M059J (cell line): ENCODE measurements at regions not wholly inside any gene's neighbourhood (a gene's known extent, or its start where the extent isn't known, plus 50 kb on each side); places are given as distances from the start of the nearest gene placed in this dataset.
A peak's percentile ranks its signal among the peaks of the same experiment; 100 is the strongest.

Experiments used
- DNase-seq: peaks from one replicate; pipeline ENCODE4 v3.0.0-alpha.2; 2012; ENCODE audit warnings: low read depth

DNA sequence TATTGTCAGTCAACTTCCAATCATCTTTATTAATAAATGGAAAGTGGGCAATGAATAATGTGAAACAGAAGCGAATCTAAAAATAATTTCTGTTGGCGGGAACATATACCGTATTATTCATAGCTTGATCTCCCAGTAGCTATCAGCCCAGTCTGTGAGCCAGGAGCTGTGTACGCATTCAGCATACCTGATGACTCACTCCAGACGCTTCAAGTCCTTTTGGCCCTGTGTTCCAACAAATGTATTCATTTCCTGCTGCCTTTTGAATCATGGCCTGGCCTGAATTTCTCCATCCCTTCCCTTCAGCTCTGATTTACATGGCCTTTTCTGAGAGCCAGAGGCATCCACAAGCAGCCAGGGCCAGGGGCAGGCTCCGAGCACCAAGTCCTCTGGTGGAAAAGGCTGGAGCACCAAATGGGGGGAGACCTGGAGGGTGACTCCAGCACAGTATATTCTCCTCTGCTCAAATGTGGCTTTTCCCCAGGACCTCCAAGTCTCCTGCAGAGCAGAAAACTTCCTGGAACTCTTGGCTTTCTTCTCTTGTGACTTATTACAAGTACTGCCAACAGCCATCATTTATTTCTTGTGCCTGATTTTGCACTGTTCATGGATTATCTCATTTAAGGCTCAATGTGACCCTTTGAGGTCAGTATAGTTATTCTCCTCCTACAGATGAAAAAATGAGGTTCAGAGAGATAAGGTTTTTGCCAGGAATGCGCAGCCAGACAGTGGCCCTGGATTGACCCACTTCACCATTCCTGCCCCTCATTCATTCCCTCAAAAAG is 108.7 kb downstream of the EN1 start:
- DNase-seq = peak; percentile 93

DNA sequence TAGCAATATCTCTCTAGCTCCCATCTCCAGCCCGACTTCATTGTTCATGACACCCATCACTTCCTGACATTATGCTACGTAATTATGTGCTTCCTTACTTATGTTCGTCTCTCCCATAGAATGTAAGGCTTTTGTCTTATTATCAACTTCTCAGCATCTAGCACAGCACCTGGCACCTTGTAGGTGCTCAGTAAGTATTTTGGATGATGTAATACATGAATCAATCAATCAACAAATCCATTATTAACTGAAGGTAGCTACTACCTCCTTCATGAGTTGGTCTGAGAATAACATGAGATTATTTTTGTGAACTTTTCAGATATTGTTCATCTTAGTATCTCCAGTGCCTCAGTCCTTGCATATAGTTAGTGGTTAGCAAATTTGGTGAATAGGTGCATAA is 109.3 kb downstream of the EN1 start:
- no peak for DNase-seq

DNA sequence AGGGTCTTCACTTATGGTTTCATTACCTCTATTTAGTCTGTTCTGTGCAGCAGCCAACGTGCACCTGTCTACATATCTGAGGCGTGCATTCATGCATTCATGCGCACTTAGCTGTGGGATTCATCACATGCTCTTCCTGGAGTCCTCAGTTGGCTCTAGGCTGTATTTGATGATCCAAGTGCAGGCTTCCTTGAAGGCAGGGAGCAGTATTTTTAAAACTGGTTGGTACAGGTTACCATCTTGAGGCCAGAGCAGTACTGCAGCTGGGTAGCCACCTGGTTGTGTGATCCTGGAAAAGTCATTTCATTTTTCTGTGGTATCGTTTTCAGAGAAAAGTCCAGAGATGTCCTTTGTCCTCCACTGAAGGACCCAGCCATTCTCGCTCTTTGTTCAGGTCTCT is 109.8 kb downstream of the EN1 start:
- no peak for DNase-seq

DNA sequence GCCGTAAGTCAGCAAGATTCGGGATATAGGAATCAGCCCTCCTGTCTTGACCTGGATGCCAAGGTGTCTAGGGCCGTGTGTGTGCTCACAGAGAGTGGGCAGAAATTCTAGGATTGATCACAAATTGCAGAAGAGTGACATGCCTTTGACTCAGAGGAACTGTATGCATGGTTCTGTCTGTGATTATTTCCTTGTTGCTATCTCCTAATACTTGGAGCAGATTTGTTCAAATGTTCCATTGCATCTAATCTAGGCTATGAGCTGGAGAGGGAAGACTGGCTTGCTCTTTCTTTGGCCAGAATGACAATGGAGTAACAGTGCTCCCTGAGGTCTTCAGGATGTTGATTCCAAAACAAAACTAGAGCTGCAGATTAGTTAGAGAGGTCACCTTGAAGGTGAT is 115.0 kb downstream of the EN1 start:
- DNase-seq = no peak

DNA sequence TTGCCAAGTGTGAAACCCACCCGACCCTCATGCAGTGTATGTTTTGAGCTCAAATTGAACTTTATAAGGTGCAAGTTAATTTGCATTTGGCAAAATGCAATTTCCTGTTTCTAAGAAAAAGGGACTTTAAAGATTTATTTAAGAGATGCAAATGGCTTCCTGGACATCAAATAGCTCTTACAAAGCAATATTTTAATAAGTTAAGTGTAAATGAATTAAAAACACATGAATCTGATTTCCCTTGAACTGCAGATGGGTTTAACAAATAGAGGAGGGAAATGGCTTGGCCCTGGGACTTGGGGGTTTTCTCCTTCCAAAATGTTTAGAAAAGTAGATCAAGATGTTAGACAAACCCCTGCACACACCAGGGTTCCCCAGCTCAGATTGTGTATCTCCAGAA is 116.0 kb downstream of the EN1 start:
- no peak for DNase-seq

DNA sequence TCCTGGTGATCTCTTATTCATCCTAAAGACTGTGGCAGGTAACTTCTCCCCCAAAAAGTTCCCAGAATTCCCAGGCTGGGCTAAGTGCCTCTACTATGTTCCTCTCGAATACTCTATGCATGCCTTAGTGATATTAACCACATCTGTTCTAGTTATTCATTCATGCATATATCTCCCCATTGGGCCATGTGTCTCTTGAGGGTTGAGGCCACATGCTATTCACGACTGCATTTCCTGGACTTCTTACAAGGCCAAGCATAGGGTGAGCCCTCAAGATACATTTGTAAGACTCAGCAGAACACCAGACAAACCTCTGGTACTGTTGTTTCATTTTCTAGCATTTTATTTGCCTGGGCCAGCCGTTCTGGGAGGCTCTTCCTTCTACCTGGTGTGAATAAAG is 117.0 kb downstream of the EN1 start:
- no peak for DNase-seq

DNA sequence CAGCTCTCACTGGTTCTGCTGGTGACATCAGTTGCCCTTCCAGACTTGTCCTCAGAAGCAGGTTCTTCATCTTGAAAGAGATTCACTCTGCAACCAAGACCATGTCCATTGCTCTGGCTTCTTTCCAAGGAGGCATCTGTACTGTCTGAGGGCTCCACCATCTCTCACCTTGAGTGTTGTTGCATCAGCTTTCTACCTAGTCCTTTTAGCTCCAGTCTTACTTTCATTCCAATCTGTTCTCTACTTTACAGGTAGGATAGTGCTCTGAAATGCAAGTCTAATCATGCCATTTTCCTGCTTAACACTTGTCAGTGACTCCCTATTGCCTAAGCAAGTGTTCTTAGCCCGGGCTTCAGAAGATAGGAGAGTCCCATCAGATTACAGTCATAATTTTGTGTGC is 117.7 kb downstream of the EN1 start:
- no peak for DNase-seq

DNA sequence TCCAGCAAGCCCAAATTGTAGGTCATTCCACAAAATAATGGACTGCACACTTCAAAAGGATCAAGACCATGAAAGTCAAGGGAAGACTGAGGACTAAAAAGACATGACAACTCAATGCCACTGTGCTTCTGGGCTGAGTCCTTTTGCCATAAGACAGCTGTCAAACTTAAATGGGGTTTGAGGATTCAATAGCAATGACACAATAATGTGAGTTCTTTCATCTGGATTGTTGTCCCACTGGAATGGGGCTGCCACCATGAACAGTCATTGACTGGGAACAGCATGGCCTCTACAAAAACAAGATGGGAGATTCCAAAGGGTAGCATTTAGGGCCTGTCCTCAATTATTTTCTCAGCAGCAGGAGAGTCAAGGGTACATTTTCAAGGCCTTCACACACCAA is 118.5 kb downstream of the EN1 start:
- no peak for DNase-seq

DNA sequence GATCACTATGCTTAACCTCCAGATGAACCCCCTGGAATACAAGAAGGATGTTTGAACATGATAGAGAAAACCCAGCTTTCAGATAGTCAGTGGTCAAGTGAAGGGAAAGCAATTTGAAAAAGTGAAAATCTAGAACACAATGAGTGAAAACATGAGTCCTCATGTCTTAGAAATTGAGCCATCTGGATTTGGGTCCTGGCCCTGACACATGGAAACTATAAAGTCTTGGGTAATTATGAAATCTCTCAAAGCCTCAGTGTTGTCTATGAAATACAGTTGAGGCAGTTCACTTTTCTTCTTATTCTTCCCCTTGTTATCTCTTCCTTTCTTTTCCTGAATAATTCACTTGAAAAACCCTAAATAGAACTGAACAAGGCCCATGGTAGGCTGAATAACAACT is 120.6 kb downstream of the EN1 start:
- no peak for DNase-seq

DNA sequence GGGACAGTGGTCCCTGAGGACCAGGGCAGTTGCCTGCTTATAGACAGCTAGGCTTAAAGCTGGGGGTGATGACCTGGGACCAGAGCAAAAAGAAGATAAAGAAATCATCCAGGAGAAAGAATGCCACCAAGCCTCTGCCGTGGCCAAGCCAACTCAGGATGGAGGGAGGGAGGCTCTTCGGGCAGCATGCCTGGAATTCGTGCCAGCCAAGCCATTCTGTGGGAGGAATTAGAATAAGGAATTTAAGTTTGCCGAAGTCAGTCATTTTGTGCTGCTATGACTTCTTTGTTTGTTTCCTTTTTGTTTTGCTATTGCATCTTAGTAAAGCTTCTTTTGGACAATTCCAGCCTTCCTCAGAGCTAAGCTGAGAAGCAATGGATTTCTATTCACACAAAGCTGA is 124.1 kb downstream of the EN1 start:
- DNase-seq = peak; percentile 48

DNA sequence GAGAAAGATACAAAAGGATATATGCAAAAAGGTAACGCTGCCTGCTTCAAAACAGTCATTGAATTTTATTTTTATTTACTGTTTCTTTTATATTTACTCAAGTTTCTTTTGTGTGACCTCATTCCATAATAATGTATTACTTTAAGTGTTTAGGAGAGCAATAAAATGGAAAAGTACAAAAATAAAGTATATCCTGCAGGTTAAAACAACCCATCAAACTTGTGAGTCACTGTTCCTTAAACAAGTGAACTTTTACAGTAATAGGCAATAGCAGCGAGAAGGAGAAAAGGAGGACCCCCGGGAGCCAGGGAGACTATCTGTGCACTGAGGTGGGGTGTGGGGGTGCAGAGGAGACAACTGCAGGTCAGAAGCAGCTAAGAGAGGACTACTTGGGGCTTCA is 124.5 kb downstream of the EN1 start:
- DNase-seq = no peak

DNA sequence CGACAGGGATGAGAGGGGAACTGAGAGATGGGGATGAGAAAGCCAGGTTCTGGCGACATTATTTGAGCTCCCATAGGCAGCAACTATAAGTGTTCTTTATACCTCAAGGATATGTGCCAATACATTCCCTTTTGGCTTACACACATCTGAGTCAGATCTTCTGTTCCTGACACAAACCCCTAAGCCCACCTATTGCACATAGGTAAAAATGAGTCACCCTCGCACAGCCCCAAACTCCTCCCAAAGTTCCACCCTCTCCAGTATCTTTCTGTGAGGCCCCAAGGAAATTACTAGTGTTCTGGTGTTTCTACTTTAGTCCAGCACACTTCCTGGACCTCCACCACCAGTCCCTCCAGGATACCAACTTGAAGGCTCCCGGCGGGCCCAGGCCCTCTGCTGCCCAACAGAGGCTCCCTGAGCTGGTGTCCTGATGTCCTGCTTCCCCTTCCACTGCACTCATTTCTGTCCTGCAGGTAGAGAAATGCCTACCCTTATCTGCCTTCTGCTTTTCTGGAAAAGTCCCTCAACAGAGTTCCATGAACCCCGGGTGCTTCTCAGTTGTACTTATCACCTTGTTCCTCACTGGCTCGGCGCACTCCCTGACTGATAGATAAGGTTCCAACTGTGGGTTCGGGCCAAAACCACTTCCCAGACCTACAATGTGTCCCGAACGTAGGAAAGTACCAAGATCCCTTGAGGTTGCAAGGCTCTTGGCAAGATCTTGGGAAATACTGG is 125.5 kb downstream of the EN1 start:
- DNase-seq = no peak

DNA sequence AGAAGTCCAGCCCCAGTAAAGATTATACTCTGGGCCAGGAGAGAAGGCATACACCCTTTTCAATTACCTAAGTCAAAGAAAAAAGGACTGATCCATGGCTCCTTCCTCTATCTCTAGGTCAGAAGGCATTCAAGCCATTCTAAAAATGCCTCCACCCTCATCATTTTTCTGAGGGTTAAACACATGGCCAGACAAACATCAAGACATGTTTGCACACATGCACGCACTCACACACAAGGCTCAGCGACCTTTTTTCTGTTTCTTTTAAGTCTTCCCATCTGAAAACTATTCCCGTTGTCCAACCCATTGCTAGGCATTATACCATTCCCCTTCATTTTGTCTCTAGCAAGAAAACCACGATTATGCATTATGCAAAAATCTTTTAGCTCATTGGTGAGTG is 126.6 kb downstream of the EN1 start:
- no peak for DNase-seq

DNA sequence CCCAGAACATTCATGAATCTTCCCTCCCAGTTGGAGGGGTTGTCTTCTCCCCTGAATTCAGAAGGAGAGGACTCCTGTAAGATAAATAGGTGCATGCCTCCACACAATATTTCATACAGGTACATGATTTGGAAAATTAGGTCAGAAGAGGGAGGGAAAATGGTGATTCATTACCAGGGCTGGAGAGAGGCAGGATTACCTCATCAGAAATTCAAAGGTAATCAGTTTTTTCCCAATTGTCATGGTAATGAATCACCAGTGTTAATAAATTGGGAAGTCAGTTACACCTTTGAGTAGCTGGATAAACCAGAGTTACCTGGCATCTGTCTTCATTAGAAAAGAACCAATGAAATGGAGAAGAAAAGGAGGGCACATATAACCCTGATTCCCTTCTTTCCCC is 128.5 kb downstream of the EN1 start:
- DNase-seq = no peak

DNA sequence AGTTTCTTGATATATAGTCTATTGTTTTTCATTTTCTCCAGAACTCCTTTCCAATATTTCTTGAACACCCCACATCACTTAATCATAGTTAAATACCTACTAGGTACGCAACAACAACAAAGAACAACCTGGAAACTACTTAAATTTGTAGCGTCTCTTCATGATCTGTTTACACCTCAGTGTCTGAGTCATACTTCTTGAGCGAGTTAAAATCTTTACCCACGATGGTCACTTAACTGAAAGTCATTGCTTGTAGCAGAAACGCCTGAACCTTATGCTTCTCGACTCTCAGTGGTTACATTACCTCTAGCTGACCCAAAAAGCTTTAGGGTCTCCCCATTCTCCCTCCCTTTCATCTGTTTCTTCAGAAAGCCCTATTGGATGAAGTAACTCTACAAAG is 131.3 kb downstream of the EN1 start:
- DNase-seq = no peak

DNA sequence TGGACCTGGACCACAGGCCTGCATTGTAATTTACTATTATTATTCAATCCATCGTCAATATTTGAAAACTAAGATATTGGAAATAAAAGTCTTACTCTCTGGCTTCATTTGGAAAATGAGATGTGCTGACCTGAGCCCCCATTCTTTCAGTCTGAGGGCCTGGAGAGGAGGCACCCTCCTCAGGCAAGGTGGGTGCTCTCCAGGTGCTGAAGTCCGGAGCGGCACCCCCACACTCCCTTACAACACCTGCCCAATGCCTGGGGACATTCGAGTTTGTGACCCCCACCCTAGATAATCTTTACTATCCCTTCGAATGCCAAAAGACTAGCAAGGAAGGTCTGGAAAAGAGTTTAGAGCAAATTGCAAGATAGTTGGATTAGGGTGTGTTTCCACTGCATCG is 133.3 kb downstream of the EN1 start:
- DNase-seq = no peak

DNA sequence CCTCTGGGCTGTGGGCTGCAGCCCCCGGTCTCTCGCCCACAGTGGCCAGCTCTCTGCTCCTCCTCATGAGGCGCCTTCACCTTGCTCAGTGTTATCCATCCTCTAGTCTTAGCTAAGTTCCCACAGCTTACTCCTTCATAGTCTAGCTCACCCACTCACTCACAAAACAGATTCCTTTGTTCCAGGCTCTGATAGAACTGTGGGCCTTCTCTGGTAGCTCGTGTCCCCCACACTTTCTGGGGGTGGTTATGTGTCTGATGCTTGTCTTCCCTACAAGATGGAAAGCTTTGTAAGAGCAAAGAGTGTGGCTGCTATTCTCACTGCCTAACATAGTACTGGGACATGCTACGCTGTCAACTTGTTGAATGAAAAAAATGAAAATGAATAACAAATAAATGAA is 135.8 kb downstream of the EN1 start:
- no peak for DNase-seq

DNA sequence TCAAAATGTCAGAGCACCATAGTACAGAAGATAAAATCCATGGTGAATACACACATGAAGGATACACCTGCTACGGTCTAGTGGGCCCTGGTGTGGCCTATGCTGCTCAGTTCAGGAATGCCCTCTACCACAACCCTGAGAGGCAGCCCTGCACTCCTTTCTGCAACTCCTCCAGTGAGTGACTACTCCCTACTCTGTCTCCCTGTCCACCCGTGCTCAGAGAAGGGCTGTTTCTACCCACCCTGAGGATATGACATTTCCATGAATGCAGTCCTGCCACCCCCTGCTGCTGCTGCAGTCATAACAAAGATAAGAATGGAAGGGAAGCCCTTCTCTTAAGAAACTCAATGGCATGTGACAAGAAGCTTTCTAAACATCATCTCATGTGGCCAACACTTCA is 137.0 kb downstream of the EN1 start:
- DNase-seq = no peak

DNA sequence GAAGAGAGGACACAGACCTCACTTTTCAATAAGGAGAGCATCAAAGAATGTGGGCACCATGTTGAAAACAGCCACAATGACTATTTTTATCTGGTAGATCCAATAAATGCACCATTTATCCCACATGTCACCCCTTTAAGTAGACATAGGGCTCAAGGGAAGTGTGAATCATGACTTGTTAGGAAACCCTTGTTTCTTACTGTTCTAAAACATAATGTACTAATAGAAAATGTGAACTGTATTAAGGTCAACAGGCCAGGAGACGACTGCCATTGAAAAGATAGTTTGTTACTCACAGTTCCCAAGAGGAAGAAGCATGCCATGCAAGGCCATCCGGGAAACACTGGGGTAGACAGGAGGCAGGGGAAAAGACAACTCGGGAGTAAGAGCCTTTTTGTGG is 137.7 kb downstream of the EN1 start:
- no peak for DNase-seq

DNA sequence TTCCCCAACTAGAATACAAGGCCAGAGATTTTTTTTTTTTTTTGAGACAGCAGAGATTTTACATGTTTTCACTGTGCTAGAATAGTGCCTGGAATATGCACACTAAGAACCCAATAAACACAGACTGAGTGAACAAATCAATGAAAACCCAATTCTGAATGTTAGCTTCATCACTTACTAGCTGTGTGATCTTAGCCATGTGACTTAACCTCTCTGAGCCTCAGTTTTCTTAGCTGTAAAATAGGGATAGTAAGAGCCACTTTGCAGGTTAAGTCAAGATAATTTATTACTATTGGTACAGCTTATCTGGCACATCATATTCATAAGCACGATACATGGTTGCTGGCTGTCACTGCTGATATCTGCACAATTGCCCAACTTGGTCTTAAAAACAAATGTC is 140.6 kb downstream of the EN1 start:
- no peak for DNase-seq

DNA sequence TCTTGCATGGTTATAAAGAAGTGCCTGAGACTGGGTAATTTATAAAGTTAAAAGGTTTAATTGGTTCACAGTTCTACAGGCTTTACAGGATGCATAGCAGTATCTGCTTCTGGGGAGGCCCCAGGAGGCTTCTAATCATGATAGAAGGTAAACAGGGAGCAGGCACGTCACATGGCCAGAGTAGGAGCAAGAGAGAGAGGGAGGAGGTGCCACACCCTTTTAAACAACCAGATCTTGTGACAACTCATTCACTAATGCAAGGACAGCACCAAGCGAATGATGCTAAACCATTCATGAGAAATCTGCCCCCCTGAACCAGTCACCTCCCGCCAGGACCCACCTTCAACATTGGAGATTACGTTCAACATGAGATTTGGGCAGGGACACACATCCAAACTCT is 141.1 kb downstream of the EN1 start:
- DNase-seq = no peak

DNA sequence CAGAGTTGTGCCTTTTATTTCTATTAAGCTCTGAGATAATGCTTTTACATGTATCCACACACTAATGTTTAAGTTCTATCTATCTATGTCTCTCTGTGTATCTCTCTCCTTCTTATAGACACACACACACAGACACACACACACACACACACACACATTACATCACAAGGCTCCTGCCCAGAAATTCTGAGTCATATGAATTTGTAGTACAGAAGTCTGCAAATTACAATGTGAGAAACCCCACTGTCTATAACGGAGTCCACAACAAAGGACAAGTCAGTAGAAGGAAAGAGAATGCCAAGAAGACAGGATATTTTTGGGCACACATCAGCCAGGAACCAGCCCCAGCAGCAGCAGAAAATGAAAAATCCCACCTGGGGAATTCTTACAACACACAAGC is 142.4 kb downstream of the EN1 start:
- no peak for DNase-seq

DNA sequence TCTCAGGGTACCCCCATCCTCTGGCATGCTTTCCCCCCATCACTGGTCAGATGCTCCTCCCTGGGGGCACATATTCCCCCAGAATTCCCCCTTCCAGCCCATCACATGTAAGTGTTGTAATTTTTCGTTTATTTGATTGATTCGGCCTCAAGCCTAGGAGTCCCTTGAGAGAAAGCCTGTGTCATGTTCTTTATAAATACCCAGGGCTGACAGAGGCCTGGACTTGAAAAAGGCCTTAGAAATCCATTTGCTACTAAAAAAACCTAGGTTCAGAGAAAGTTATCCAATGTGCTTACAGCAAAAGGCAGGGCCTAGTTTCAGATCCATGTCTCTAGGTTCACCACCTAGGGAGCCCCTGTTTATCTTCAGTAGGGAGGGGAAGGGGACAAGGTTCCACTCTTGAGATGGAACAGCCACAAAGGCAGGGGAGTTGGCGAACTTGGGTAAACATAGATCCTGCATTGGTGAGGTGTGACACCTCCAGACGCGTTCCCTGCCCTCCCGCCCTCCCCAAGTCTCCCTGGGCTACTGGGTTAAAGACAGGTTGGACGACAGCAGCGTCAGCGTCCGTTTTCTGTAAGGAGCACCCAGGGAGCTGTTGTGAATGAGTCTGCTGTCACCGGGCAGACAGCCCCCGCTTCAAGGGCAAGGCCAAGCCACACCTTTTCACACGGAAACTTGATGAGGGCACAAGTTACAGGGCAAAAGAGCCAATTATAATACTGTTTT is 147.8 kb downstream of the EN1 start:
- DNase-seq = no peak
